ENCODE measurements at regions not wholly inside any gene's neighbourhood (a gene's known extent, or its start where the extent isn't known, plus 50 kb on each side); places are given as distances from the start of the nearest gene placed in this dataset.

DNA sequence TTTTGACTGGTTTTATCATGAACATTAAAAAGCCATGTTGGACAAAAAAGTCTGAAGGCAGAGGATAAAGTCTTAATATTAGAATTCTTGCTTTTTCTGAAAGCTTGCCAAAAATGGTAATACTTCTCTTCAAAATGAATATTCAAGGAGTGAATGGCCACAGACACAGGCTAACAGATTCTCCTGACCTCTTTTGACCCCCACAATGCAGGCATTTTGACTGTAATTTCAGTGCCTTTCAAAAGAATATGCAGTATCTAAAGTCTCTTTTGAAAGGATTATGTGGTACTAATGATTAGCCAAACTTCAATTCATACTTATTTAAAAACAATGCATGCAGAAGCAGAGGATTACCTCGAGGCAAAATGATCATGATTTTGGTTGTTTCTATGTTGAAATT is 557.8 kb upstream of the GCFC2 start:
- Histone ChIP-seq H3K36me3 (ENCODE audit: control insufficient read depth, insufficient read depth, low read length, severe bottlenecking) (no peaks in the 10 kb centered on the region), H3K9ac (ENCODE audit: low read length) (no peak overlapping the region), H3K4me1 (ENCODE audit: control insufficient read depth, insufficient read depth, low read length) (no peaks in the 10 kb centered on the region), H3K9me3 (ENCODE audit: control insufficient read depth, low read length) (no peaks in the 10 kb centered on the region), H3K27me3 (replicated peaks; ENCODE audit: control insufficient read depth, insufficient read depth, low read length) (no peaks in the 10 kb centered on the region), H3K4me3 (ENCODE audit: low read length) (no peak overlapping the region)
- DNase-seq (ENCODE audit: low read depth) = no peak

DNA sequence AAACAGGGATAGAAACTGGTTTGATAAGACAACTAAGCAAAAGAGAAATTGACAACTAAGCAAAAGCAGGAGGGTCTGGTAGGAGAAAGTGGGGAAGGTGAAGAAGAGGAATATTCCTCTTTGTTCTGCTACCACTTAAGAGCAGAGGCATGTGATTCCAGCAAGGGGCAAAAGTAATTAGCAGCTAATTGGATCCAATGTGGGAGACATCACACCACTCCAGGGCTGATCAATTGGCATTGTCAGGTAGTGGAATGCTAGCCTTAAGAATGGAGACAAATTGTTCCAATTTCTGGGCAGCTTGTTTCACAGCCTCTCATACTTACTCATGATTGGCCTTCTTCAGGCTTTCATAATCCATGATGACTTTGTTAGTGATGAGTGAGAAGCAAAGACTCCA is 547.1 kb upstream of the GCFC2 start:
- H3K9me3 ChIP-seq (ENCODE audit: control insufficient read depth, low read length) = no peaks in the 10 kb centered on the region
- H3K4me3 ChIP-seq (ENCODE audit: low read length) = no peak overlapping the region
- no peaks in the 10 kb centered on the region for H3K36me3 ChIP-seq (ENCODE audit: control insufficient read depth, insufficient read depth, low read length, severe bottlenecking)
- no peaks in the 10 kb centered on the region for H3K4me1 ChIP-seq (ENCODE audit: control insufficient read depth, insufficient read depth, low read length)
- no peak overlapping the region for H3K9ac ChIP-seq (ENCODE audit: low read length)
- no peaks in the 10 kb centered on the region for H3K27me3 ChIP-seq (replicated peaks; ENCODE audit: control insufficient read depth, insufficient read depth, low read length)
- no peak for DNase-seq (ENCODE audit: low read depth)

DNA sequence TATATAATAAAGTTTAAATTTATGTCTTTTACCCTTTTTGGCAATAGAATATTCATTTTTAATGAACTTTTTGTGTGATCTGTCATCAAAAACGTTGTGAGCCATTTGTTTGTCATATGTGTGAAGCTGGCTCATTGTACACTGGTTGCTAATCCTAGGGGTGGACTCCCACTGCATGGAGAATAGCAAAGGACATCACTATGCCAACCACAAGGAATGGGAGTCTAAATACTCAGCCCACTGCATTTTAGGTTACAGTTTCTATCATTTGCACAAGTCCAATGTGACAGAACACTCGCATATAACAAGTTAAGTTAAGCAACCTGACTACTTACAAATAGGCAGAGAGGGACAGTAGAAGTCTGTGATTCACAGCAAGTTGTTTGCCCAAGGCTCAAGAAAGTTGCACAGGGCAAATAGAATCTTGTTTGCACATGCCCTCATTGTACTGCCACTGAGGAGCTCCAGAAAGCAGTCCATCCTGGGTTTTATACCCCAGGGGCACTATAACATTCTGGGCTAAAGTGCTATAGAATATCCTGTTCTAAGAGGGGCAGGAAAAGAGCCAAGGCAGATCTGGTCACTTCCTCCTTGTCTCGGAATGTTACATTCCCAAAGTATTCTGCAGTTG is 545.9 kb upstream of the GCFC2 start:
- H3K9me3 ChIP-seq (ENCODE audit: control insufficient read depth, low read length) = no peaks in the 10 kb centered on the region
- H3K4me3 ChIP-seq (ENCODE audit: low read length) = no peak overlapping the region
- H3K4me1 ChIP-seq (ENCODE audit: control insufficient read depth, insufficient read depth, low read length) = no peaks in the 10 kb centered on the region
- no peaks in the 10 kb centered on the region for H3K27me3 ChIP-seq (replicated peaks; ENCODE audit: control insufficient read depth, insufficient read depth, low read length)
- DNase-seq (ENCODE audit: low read depth) = no peak
- no peak overlapping the region for H3K9ac ChIP-seq (ENCODE audit: low read length)
- H3K36me3 ChIP-seq (ENCODE audit: control insufficient read depth, insufficient read depth, low read length, severe bottlenecking) = no peaks in the 10 kb centered on the region

DNA sequence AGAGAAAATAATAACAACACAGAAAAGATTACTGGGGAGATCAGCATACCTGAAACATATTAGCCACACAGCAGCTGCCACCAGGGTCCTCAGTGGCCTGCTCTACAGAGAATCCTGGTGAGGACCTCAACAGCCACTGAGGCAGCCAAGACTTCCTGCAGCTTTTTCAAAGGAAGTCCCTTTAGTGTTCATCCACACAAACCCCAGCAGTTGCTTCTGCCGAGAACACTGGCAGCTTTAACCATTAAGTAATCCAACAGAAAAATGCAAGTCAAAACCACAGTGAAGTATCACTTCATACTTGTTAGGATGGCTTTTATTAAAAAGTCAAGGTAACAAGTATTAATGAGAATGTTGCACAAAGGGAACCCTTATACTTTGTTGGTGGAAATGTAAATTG is 542.0 kb upstream of the GCFC2 start:
- Histone ChIP-seq H3K4me1 (ENCODE audit: control insufficient read depth, insufficient read depth, low read length) (no peaks in the 10 kb centered on the region), H3K9ac (ENCODE audit: low read length) (no peak overlapping the region), H3K27me3 (replicated peaks; ENCODE audit: control insufficient read depth, insufficient read depth, low read length) (no peaks in the 10 kb centered on the region), H3K36me3 (ENCODE audit: control insufficient read depth, insufficient read depth, low read length, severe bottlenecking) (no peaks in the 10 kb centered on the region), H3K4me3 (ENCODE audit: low read length) (no peak overlapping the region), H3K9me3 (ENCODE audit: control insufficient read depth, low read length) (no peaks in the 10 kb centered on the region)
- DNase-seq (ENCODE audit: low read depth) = no peak

DNA sequence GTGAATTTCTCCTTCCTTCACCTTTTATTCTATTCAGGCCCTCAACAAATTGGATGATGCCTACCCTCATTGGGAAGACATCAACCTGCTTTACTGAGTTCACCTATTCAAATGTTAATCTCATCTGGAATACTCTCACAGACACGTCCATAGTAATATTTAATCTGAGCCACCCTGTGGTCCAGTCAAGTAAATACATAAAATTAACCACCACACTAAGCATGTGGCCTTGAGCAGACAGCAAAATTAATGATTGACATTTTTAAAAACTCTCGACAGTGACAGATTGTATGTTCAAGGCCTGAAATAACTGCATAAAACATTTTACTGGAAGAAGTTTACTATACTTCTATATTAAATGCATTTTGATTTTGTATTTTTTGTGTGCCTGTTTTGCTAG is 540.6 kb upstream of the GCFC2 start:
- Histone ChIP-seq H3K9me3 (ENCODE audit: control insufficient read depth, low read length) (peaks cover 2% of the 10 kb centered on the region), H3K4me3 (ENCODE audit: low read length) (no peak overlapping the region), H3K4me1 (ENCODE audit: control insufficient read depth, insufficient read depth, low read length) (no peaks in the 10 kb centered on the region), H3K36me3 (ENCODE audit: control insufficient read depth, insufficient read depth, low read length, severe bottlenecking) (no peaks in the 10 kb centered on the region), H3K27me3 (replicated peaks; ENCODE audit: control insufficient read depth, insufficient read depth, low read length) (no peaks in the 10 kb centered on the region), H3K9ac (ENCODE audit: low read length) (no peak overlapping the region)
- DNase-seq (ENCODE audit: low read depth) = no peak

DNA sequence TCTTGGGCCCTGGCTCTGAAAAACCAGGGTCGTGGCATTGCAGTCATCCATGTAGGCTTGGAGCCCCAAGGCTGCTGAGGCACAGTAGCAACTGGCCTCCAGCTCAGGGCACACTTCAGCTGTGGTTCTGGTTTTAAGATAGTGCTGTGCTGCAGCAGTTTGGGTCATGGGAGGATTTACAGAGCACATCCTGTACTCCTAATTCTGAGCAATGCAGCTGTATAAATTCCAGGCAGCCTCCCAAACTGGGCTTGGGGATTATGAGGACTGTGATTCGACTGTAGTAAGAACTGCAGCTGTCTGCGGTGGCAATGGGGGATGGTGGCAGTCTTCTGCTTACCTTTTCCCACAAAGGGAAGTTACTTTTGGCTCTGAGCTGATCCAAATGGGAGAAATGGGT is 536.3 kb upstream of the GCFC2 start:
- Histone ChIP-seq H3K4me1 (ENCODE audit: control insufficient read depth, insufficient read depth, low read length) (no peaks in the 10 kb centered on the region), H3K4me3 (ENCODE audit: low read length) (no peak overlapping the region), H3K9ac (ENCODE audit: low read length) (no peak overlapping the region), H3K27me3 (replicated peaks; ENCODE audit: control insufficient read depth, insufficient read depth, low read length) (no peaks in the 10 kb centered on the region), H3K36me3 (ENCODE audit: control insufficient read depth, insufficient read depth, low read length, severe bottlenecking) (no peaks in the 10 kb centered on the region), H3K9me3 (ENCODE audit: control insufficient read depth, low read length) (peaks cover 5% of the 10 kb centered on the region)
- DNase-seq (ENCODE audit: low read depth) = no peak

DNA sequence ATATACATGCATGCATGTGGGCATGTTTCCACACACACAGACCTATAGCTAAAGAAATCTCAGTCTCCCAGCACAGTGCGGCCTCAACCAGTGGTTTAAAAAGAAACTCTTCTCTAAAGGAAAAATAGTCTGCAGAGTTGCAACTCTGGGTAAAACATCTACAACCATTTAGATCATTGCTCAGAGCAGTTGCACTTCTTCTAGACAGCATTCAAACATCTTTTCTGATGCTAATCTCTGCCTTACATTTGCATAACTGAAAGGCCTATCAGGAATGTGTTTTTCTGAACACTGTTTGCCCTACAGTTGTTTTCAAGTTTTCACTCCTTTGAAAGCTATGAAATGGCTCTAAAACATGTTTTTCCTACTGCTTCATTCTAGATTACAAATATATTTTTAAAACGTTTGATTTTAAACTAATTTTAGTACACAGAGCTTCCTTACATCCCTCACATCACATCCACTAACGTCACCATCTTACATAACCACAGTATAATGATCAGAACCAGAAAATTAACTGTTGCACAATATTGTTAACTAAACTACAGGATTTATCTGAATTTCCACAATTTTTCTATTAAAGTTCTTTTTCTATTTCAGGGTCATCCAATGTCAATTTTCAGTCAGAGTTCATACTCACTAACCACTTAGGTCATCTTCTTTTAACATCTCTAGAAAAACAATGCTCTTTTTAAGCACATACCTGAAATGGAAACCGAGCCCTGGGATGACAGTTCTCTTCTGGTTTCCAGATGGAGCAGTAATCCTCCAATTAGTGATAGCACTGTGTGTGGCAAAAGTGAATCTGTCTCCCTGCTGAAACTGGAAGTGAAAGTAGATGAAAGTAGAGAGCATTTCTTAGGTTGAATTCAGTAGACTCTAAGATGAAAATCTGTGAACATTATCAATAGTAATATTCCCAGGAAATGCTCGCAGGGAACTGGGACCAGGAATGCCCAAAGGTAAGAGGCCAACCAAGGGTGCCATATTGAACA is 501.6 kb upstream of the GCFC2 start:
- Histone ChIP-seq H3K4me3 (ENCODE audit: low read length) (no peak overlapping the region), H3K27me3 (replicated peaks; ENCODE audit: control insufficient read depth, insufficient read depth, low read length) (no peaks in the 10 kb centered on the region), H3K9ac (ENCODE audit: low read length) (no peak overlapping the region), H3K9me3 (ENCODE audit: control insufficient read depth, low read length) (no peaks in the 10 kb centered on the region), H3K4me1 (ENCODE audit: control insufficient read depth, insufficient read depth, low read length) (no peaks in the 10 kb centered on the region), H3K36me3 (ENCODE audit: control insufficient read depth, insufficient read depth, low read length, severe bottlenecking) (no peaks in the 10 kb centered on the region)
- DNase-seq (ENCODE audit: low read depth) = no peak

DNA sequence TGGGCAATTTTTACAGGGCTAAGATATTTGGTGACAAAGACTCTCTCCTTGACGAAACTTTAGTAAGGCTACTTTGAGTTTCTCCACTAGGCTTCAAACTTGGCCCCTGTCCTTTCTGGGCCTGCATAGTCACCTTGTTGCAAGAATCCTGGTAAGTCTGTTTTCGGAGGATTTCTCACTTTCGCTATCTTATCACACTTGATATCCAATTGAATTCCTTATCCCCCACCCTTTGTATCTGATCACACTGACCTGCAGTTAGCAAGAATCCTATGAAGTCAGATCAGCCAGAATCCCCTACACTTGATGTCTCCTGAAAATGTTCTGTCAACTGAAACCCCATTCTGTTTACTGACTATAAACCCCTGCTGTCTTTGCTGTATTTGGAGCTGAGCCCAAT is 499.8 kb upstream of the GCFC2 start:
- no peaks in the 10 kb centered on the region for H3K27me3 ChIP-seq (replicated peaks; ENCODE audit: control insufficient read depth, insufficient read depth, low read length)
- H3K9me3 ChIP-seq (ENCODE audit: control insufficient read depth, low read length) = no peaks in the 10 kb centered on the region
- H3K9ac ChIP-seq (ENCODE audit: low read length) = no peak overlapping the region
- no peak overlapping the region for H3K4me3 ChIP-seq (ENCODE audit: low read length)
- no peaks in the 10 kb centered on the region for H3K4me1 ChIP-seq (ENCODE audit: control insufficient read depth, insufficient read depth, low read length)
- no peaks in the 10 kb centered on the region for H3K36me3 ChIP-seq (ENCODE audit: control insufficient read depth, insufficient read depth, low read length, severe bottlenecking)
- DNase-seq (ENCODE audit: low read depth) = no peak

DNA sequence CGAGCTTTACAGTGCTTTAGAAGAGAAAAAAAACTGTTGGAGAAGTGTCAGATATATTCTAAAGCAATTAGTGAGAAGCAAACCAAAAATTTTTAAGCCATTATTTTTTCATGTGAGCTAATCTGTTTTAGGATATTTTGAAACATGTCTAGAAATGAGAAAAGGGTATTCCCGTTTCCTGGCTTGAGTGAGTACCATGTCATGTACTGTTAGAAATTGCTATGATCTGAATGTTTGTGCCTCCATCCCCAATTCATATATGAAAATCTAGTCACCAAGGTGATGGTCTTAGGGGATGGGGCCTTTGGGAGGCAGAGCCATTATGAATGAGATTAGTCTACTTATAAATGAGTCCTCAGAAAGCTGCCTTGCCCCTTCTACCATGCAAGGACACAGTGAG is 493.3 kb upstream of the GCFC2 start:
- no peaks in the 10 kb centered on the region for H3K4me1 ChIP-seq (ENCODE audit: control insufficient read depth, insufficient read depth, low read length)
- no peaks in the 10 kb centered on the region for H3K9me3 ChIP-seq (ENCODE audit: control insufficient read depth, low read length)
- no peaks in the 10 kb centered on the region for H3K27me3 ChIP-seq (replicated peaks; ENCODE audit: control insufficient read depth, insufficient read depth, low read length)
- no peaks in the 10 kb centered on the region for H3K36me3 ChIP-seq (ENCODE audit: control insufficient read depth, insufficient read depth, low read length, severe bottlenecking)
- H3K4me3 ChIP-seq (ENCODE audit: low read length) = no peak overlapping the region
- H3K9ac ChIP-seq (ENCODE audit: low read length) = no peak overlapping the region
- DNase-seq (ENCODE audit: low read depth) = no peak

DNA sequence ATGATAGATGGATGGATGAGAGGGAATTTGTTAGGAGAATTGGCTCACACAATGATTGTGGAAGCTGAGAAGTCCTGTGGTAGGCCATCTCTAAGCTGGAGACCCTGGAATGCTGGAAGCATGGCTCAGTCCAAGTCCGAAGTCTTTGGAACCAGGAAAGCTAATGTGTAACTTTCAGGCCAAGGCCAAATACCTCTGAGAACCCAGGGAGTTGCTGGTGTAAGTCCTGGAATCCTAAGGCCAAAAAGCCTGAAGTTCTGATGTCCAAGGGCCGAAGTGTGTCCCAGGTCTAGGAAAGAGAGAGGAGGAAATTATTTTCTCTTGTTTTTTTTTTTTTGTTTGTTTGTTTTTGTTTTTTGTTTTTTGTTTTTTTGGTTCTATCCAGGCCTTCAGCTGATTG is 492.2 kb upstream of the GCFC2 start:
- Histone ChIP-seq H3K27me3 (replicated peaks; ENCODE audit: control insufficient read depth, insufficient read depth, low read length) (no peaks in the 10 kb centered on the region), H3K9ac (ENCODE audit: low read length) (no peak overlapping the region)

DNA sequence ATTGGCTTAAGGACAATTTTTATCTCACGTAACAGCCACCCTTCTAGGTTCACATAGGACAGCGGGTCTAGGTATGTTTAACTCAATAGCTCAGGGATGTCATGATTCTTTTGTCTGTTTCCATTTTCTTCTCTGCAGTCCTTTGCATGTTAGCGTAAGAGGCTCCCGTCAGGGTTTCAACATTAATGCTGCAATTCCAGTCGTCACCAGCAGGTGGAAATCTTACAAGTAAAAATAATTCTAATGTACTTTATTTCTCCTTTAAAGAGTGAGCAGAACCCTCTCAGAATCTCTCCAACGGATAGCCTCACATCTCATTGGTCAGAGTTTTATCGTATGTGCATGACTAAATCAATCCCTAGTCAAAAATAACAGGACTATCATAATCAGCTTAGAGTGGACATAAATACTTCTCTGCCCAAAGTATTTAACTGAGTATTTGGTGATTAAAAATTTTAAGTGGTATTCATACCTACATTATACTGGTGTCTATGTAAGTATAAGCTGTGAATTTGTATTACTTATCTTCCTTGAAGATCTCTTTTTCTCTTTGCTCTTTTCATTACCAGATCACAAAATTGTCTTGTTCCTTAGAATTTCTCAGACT is 487.2 kb upstream of the GCFC2 start:
- H3K9ac ChIP-seq (ENCODE audit: low read length) = no peak overlapping the region
- peak; percentile 71 for DNase-seq (ENCODE audit: low read depth)

More for the DNA sequence above, 492.2 kb upstream of the GCFC2 start:
- Histone ChIP-seq H3K9me3 (ENCODE audit: control insufficient read depth, low read length) (no peaks in the 10 kb centered on the region), H3K4me3 (ENCODE audit: low read length) (no peak overlapping the region), H3K4me1 (ENCODE audit: control insufficient read depth, insufficient read depth, low read length) (no peaks in the 10 kb centered on the region), H3K36me3 (ENCODE audit: control insufficient read depth, insufficient read depth, low read length, severe bottlenecking) (no peaks in the 10 kb centered on the region)
- DNase-seq (ENCODE audit: low read depth) = no peak

More for the DNA sequence above, 487.2 kb upstream of the GCFC2 start:
- Histone ChIP-seq H3K27me3 (replicated peaks; ENCODE audit: control insufficient read depth, insufficient read depth, low read length) (no peaks in the 10 kb centered on the region), H3K36me3 (ENCODE audit: control insufficient read depth, insufficient read depth, low read length, severe bottlenecking) (no peaks in the 10 kb centered on the region), H3K9me3 (ENCODE audit: control insufficient read depth, low read length) (no peaks in the 10 kb centered on the region), H3K4me3 (ENCODE audit: low read length) (no peak overlapping the region), H3K4me1 (ENCODE audit: control insufficient read depth, insufficient read depth, low read length) (no peaks in the 10 kb centered on the region)

Data from adipocyte (in vitro differentiated cells).